HEK293T (cell line): ENCODE measurements at regions not wholly inside any gene's neighbourhood (a gene's known extent, or its start where the extent isn't known, plus 50 kb on each side); places are given as distances from the start of the nearest gene placed in this dataset.

Source experiments
- CTCF ChIA-PET: fragments of 350-600 bp; formaldehyde crosslinking; extraction: SDS; loops from one replicate; lab custom pipeline; 2021; ENCODE audit warnings: antibody characterized with exemption, inconsistent platforms; lab: Yijun Ruan, JAX
- POLR2A ChIA-PET: fragments of 350-600 bp; formaldehyde crosslinking; extraction: SDS; loops from one replicate; lab custom pipeline; 2020; ENCODE audit warnings: antibody characterized with exemption, inconsistent platforms; lab: Yijun Ruan, JAX
- DNase-seq: peaks from one replicate; pipeline ENCODE4 v3.0.0; 2012; ENCODE audit warnings: mixed read lengths; ENCODE audit errors: extremely low spot score
- ARNT ChIP-seq: fragments of 450-650 bp; IDR thresholded peaks from 2 replicates; pipeline ENCODE4 v1.6.1; 2017; ENCODE audit warnings: mild to moderate bottlenecking
- BHLHE40 ChIP-seq: fragments of 450-650 bp; IDR thresholded peaks from 2 replicates; pipeline ENCODE4 v1.6.1; 2016; ENCODE audit warnings: mild to moderate bottlenecking, moderate library complexity, borderline replicate concordance
- CTBP1 ChIP-seq: fragments of 450-650 bp; IDR thresholded peaks from 2 replicates; pipeline ENCODE4 v1.6.1; 2016; ENCODE audit warnings: borderline replicate concordance
- ELF4 ChIP-seq: fragments of 450-650 bp; IDR thresholded peaks from 2 replicates; pipeline ENCODE4 v1.6.1; 2017; ENCODE audit warnings: antibody characterized with exemption
- FOXA1 ChIP-seq: fragments of 450-650 bp; IDR thresholded peaks from 2 replicates; pipeline ENCODE4 v1.6.1; 2016; ENCODE audit warnings: mild to moderate bottlenecking
- FOXK2 ChIP-seq: fragments of 450-650 bp; IDR thresholded peaks from 2 replicates; pipeline ENCODE4 v1.6.1; 2016; ENCODE audit warnings: mild to moderate bottlenecking
- FOXM1 ChIP-seq: fragments of 450-650 bp; IDR thresholded peaks from 2 replicates; pipeline ENCODE4 v1.6.1; 2017; ENCODE audit warnings: mild to moderate bottlenecking, borderline replicate concordance
- HDGF ChIP-seq: fragments of 450-650 bp; IDR thresholded peaks from 2 replicates; pipeline ENCODE4 v1.6.1; 2017; ENCODE audit warnings: antibody characterized with exemption, borderline replicate concordance
- L3MBTL2 ChIP-seq: fragments of 450-650 bp; conservative IDR thresholded peaks from 2 replicates; pipeline ENCODE4 v1.6.1; 2016; ENCODE audit warnings: mild to moderate bottlenecking
- LEF1 ChIP-seq: fragments of 450-650 bp; IDR thresholded peaks from 2 replicates; pipeline ENCODE4 v1.6.1; 2017; ENCODE audit warnings: mild to moderate bottlenecking, borderline replicate concordance
- NFRKB ChIP-seq: fragments of 450-650 bp; IDR thresholded peaks from 2 replicates; pipeline ENCODE4 v1.6.1; 2016; ENCODE audit warnings: mild to moderate bottlenecking, moderate library complexity
- SP1 ChIP-seq: fragments of 450-650 bp; IDR thresholded peaks from 2 replicates; pipeline ENCODE4 v1.6.1; 2017
- SUZ12 ChIP-seq: fragments of 450-650 bp; IDR thresholded peaks from 2 replicates; pipeline ENCODE4 v1.6.1; 2016; ENCODE audit warnings: mild to moderate bottlenecking
- TARDBP ChIP-seq: fragments of 450-650 bp; IDR thresholded peaks from 2 replicates; pipeline ENCODE4 v1.6.1; 2016
- ZNF384 ChIP-seq: fragments of 450-650 bp; IDR thresholded peaks from 2 replicates; pipeline ENCODE4 v1.6.1; 2016
- TF ChIP-seq, protein P1 (sequence below): fragments of 450-650 bp; IDR thresholded peaks from 2 replicates; pipeline ENCODE4 v1.6.1; 2016

DNA sequence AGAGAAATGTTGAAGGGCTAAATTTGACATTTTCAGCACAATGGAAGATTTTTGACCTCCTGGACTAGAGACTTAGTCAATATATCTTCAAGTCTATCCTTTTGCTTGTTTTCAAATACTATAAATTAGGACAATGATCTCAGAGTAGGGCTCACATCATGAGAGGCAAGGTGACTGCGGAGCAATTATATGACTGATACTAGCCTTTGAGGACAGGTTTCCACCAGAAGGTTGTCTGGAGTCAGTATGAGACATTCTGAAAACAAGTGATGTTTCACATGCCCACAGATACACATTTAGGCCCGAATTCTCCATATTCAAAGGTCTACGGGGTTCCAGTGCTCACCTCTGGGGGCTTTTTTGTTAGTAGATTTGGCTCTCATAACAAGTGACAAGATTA, 142.3 kb upstream of the SAMSN1 start:
- CTCF ChIA-PET, result no interaction called here
- DNase-seq, result no peak
- TF ChIP-seq ELF4 (no peak), CTBP1 (no peak), LEF1 (no peak), ARNT (no peak), FOXK2 (no peak), HDGF (no peak), BHLHE40 (no peak), SUZ12 (no peak), TARDBP (no peak), SP1 (no peak), FOXA1 (no peak)
- POLR2A ChIA-PET, result no interaction called here

DNA sequence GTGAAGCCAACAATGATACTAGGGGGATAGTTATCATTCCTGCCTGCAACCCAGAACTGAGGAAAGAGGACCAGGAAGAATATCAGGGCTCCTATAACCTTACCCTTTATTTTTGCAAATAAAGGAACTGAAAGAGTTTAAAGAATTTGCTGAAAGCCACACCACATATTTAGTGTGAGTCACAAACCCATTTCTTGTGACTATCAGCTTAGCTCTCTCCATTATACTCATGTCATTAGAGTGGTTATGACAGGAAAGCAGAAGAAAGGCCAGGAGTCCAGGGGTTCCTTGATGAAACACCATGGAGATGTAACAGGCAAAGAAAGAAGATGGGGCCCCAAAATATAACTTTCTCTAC, 141.1 kb upstream of the SAMSN1 start:
- TF ChIP-seq L3MBTL2 (no peak), FOXK2 (no peak), CTBP1 (no peak), NFRKB (no peak), LEF1 (no peak), TARDBP (no peak), ELF4 (no peak), HDGF (no peak), SP1 (no peak), ZNF384 (no peak), FOXM1 (no peak), FOXA1 (no peak), ARNT (no peak), SUZ12 (no peak), BHLHE40 (no peak)
- TF ChIP-seq, protein P1, sequence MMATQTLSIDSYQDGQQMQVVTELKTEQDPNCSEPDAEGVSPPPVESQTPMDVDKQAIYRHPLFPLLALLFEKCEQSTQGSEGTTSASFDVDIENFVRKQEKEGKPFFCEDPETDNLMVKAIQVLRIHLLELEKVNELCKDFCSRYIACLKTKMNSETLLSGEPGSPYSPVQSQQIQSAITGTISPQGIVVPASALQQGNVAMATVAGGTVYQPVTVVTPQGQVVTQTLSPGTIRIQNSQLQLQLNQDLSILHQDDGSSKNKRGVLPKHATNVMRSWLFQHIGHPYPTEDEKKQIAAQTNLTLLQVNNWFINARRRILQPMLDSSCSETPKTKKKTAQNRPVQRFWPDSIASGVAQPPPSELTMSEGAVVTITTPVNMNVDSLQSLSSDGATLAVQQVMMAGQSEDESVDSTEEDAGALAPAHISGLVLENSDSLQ, result no peak
- DNase-seq, result no peak
- CTCF ChIA-PET, result interaction anchor here (0.5 kb wide), 1 partner anchor 434 kb away, joined by 3 read pairs; no protein-coding TSS in a partner anchor
- POLR2A ChIA-PET, result no interaction called here

DNA sequence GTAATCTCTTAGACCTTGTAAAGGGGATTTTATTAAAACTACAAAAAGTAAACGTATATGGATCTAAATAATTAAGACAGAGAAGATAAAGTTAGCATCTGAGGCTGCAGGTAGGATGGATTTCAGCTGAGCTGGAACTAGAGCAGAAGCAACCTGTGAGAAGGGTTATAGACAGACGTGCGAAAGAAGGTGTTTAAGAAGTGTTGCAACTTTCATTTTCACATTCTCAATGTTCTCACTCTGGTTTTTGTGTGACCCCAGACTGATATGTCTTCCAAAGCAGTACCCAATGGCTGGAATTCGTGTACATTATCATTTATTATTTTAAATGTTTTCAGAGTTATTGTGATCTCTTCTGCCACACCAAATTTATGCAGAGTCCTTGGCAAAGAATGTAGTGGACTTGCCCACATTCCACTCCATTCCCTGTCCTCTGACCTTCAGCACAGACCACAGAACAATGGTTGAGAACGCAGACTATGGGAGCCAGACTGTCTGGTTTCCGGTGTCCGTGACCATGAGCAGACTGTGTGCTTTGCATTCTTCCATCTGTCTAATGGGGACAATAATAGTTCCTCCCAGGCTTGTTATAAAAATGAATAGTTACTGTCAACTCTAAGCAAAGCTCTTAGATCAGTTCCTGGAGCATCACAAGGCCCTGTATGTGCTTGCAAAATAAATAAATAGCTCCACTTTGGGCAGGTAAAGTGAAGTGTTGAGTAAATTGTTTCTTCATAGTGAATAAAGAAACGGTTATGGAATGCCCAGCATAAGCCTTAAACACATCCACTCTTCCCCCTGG, 140.6 kb upstream of the SAMSN1 start:
- TF ChIP-seq ZNF384 (no peak), BHLHE40 (no peak), LEF1 (no peak), ARNT (no peak), HDGF (no peak), SP1 (no peak), SUZ12 (no peak), CTBP1 (no peak), NFRKB (no peak), ELF4 (no peak)
- TF ChIP-seq, protein P1, result no peak
- POLR2A ChIA-PET, result no interaction called here
- CTCF ChIA-PET, result no interaction called here
- no peak for DNase-seq

DNA sequence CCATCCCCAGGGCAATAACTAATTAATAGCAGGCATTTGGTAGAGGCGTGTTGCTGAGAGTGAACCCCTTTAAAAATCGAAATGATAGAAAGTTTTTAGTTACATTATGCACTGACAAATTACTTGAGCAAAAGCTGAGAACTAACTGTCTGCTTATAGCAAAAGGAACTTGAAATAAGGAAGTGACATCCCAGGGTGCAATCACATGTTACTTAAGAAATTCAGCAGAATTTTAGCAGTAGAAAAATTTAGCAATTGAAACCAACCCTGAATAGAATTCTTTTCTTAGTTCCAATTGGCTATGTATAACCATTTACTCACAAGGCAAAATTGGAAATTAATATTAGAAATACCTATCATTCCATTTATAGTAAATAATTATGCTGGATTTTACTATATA, 139.5 kb upstream of the SAMSN1 start:
- no peak for DNase-seq
- CTCF ChIA-PET, result no interaction called here
- POLR2A ChIA-PET, result interaction anchor here (0.6 kb wide), 1 partner anchor 48 kb away, joined by 5 read pairs; no protein-coding TSS in a partner anchor
- no peak for TF ChIP-seq SP1
- no peak for TF ChIP-seq ARNT
- no peak for TF ChIP-seq FOXM1
- no peak for TF ChIP-seq BHLHE40
- TF ChIP-seq, protein P1, result no peak
- TF ChIP-seq FOXA1, result no peak
- no peak for TF ChIP-seq TARDBP
- no peak for TF ChIP-seq ELF4
- no peak for TF ChIP-seq L3MBTL2
- no peak for TF ChIP-seq SUZ12
- TF ChIP-seq CTBP1, result no peak
- no peak for TF ChIP-seq HDGF
- no peak for TF ChIP-seq NFRKB
- no peak for TF ChIP-seq LEF1
- no peak for TF ChIP-seq ZNF384
- TF ChIP-seq FOXK2, result no peak

DNA sequence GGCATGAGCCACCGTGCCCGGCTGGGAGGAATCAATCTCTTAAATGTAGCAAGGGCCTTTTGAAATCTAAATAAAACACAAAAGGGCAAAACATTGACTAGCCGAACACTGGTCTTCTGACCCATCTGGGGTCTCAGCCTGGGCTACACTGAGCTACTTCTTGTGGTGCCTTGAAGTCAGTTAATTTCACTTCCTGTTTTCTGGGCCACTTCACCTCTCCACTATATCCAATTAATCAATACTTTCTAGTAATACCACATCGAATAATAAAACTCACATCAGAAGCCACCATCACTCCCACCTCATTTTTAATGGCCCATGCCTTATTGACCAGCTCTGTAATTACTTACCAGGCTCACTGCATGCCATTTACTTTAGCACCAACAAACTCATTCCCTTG, 138.0 kb upstream of the SAMSN1 start:
- ChIA-PET POLR2A (interaction anchor here (0.6 kb wide), 1 partner anchor 19 kb away, joined by 3 read pairs; no protein-coding TSS in a partner anchor), CTCF (no interaction called here)
- DNase-seq, result no peak
- no peak for TF ChIP-seq SUZ12
- TF ChIP-seq ELF4, result no peak
- TF ChIP-seq ZNF384, result no peak
- TF ChIP-seq FOXK2, result no peak
- TF ChIP-seq SP1, result no peak
- no peak for TF ChIP-seq FOXM1
- no peak for TF ChIP-seq L3MBTL2

DNA sequence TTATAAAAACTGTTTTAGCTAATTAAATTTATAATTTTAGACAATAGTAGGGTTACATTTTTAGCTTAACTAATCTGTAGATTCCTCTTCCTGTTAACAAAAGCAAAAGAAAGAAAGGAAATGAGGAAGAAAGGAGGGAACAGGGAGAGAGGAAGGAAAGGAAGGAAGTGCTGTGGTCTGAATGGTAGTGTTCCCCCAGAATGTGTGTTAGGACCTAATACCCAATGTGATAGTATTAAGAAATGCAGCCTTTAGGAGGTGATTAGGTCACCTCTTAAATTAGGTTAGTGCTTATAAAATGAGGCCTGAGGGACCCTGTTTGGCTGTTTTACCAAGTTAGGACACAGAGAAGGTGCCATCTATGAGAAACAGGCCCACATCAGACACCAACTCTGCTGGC, 136.9 kb upstream of the SAMSN1 start:
- DNase-seq, result no peak
- ChIA-PET CTCF (no interaction called here), POLR2A (no interaction called here)
- no peak for TF ChIP-seq L3MBTL2
- no peak for TF ChIP-seq ZNF384
- TF ChIP-seq SP1, result no peak
- no peak for TF ChIP-seq FOXK2
- TF ChIP-seq SUZ12, result no peak
- TF ChIP-seq, protein P1, result no peak
- TF ChIP-seq ELF4, result no peak
- no peak for TF ChIP-seq HDGF
- no peak for TF ChIP-seq LEF1
- TF ChIP-seq NFRKB, result no peak
